KG1 (cell line): ENCODE measurements at regions not wholly inside any gene's neighbourhood (a gene's known extent, or its start where the extent isn't known, plus 50 kb on each side); places are given as distances from the start of the nearest gene placed in this dataset.

Source experiments
- DNase-seq: peaks from one replicate; lab custom pipeline; 2025; lab: John Stamatoyannopoulos, UW

- DNase-seq: no peak
Measured at GRCh38 chr1:57633881-57634280, 210.0 kb upstream of the DAB1 start.

- no peak for DNase-seq
Measured at GRCh38 chr1:57633056-57633455, 209.2 kb upstream of the DAB1 start.

GRCh38 chr1:57632401-57632800 is 208.5 kb upstream of the DAB1 start:
- no peak for DNase-seq

- DNase-seq: no peak
Measured at GRCh38 chr1:57627612-57628011, 203.8 kb upstream of the DAB1 start.

GRCh38 chr1:57623791-57624538 is 200.1 kb upstream of the DAB1 start:
- no peak for DNase-seq

- DNase-seq: no peak
Measured at GRCh38 chr1:57623039-57623790, 199.4 kb upstream of the DAB1 start.

- no peak for DNase-seq
Measured at GRCh38 chr1:57621776-57622175, 197.9 kb upstream of the DAB1 start.

GRCh38 chr1:57620605-57621004 is 196.7 kb upstream of the DAB1 start:
- DNase-seq: no peak

GRCh38 chr1:57616921-57617320 is 193.1 kb upstream of the DAB1 start:
- DNase-seq: no peak

- no peak for DNase-seq
Measured at GRCh38 chr1:57615956-57616355, 192.1 kb upstream of the DAB1 start.

GRCh38 chr1:57612833-57613232 is 189.0 kb upstream of the DAB1 start:
- no peak for DNase-seq

- DNase-seq: no peak
Measured at GRCh38 chr1:57605933-57606332, 182.1 kb upstream of the DAB1 start.

GRCh38 chr1:57603696-57604095 is 179.8 kb upstream of the DAB1 start:
- no peak for DNase-seq

- DNase-seq: no peak
Measured at GRCh38 chr1:57600424-57600823, 176.6 kb upstream of the DAB1 start.

- DNase-seq: no peak
Measured at GRCh38 chr1:57599236-57599994, 175.6 kb upstream of the DAB1 start.

- DNase-seq: no peak
Measured at GRCh38 chr1:57597036-57597435, 173.2 kb upstream of the DAB1 start.

GRCh38 chr1:57594002-57594401 is 170.1 kb upstream of the DAB1 start:
- no peak for DNase-seq

GRCh38 chr1:57591842-57592241 is 168.0 kb upstream of the DAB1 start:
- DNase-seq: no peak

GRCh38 chr1:57590978-57591377 is 167.1 kb upstream of the DAB1 start:
- no peak for DNase-seq

GRCh38 chr1:57586842-57587241 is 163.0 kb upstream of the DAB1 start:
- DNase-seq: no peak

GRCh38 chr1:57578680-57579079 is 154.8 kb upstream of the DAB1 start:
- no peak for DNase-seq

- no peak for DNase-seq
Measured at GRCh38 chr1:57578099-57578498, 154.2 kb upstream of the DAB1 start.

GRCh38 chr1:57576756-57577155 is 152.9 kb upstream of the DAB1 start:
- DNase-seq: no peak
